ENCODE measurements at regions not wholly inside any gene's neighbourhood (a gene's known extent, or its start where the extent isn't known, plus 50 kb on each side); places are given as distances from the start of the nearest gene placed in this dataset.
"Not testable (repeated sequence)": the region's sequence is repeated elsewhere in the genome, so short reads cannot be mapped to it uniquely, and the experiment has no call there.

DNA sequence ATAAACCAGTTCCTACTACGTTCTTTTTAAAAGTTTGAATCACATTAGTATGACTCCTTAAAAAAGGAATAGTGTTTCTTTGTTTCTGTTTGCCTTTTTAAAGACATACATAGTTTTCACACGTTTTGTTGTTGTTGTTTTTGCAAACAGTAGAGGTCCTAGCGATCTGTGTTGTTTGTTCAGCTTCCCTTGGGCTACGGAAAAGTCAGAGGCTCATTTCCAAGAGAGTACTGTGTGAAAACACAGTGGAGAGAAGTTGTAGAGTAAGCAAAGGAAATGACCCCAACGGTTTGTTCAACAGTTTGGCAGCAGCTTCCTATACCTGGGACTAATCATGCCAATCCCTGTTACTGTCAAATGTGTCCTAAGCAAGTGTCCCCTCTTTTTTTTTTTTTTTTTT lies 87.1 kb upstream of the STEAP1 start:
- no peaks in the 10 kb centered on the region for H3K9me3 ChIP-seq
- no peak overlapping the region for H3K4me3 ChIP-seq
- no peak for DNase-seq
- H3K27me3 ChIP-seq: no peaks in the 10 kb centered on the region
- intact Hi-C loops (cut with DNase I; ENCODE audit: low total_unique reads): no loop called here
- H3K4me1 ChIP-seq: no peaks in the 10 kb centered on the region
- H3K27ac ChIP-seq: no peak overlapping the region
- TF ChIP-seq, protein P1, sequence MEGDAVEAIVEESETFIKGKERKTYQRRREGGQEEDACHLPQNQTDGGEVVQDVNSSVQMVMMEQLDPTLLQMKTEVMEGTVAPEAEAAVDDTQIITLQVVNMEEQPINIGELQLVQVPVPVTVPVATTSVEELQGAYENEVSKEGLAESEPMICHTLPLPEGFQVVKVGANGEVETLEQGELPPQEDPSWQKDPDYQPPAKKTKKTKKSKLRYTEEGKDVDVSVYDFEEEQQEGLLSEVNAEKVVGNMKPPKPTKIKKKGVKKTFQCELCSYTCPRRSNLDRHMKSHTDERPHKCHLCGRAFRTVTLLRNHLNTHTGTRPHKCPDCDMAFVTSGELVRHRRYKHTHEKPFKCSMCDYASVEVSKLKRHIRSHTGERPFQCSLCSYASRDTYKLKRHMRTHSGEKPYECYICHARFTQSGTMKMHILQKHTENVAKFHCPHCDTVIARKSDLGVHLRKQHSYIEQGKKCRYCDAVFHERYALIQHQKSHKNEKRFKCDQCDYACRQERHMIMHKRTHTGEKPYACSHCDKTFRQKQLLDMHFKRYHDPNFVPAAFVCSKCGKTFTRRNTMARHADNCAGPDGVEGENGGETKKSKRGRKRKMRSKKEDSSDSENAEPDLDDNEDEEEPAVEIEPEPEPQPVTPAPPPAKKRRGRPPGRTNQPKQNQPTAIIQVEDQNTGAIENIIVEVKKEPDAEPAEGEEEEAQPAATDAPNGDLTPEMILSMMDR (IDR thresholded peaks at IDR 0.05): no peak
- no peaks in the 10 kb centered on the region for H3K36me3 ChIP-seq

DNA sequence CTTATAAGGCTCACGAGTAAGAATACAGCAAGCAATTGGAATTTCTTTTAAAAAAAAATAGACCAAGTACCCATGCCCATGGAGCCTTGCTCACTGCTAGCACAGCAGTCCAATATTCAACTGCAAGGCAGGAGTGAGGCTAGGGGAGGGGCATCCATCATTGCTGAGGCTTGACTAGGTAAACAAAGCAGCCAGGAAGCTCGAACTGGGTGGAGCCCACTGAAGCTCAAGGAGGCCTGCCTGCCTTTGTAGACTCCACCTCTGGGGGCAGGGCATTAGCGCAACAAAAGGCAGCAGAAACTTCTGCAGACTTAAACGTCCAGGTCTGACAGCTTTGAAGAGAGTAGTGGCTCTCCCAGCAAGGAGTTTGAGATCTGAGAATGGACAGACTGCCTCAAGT lies 84.0 kb upstream of the STEAP1 start:
- intact Hi-C loops (cut with DNase I; ENCODE audit: low total_unique reads): not testable (repeated sequence)

DNA sequence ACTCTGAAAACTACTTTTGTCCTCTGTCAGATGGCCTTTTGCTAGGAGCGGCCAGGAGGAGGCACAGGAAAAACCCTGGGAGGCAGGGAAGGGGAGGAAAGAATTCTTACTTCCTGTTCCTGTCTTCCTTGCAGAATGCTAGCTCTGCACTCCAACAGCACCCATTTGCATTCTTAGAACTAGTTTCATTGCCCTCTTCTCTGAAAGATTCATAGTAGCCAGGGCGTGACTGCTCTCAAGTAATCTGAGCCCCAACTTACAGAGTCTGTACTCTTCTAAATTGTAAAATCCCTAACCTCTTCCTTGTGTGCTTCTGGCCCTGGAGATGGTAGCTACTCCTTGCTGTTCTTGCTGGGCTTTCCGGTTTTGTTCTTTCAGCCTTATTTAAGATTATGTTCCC lies 75.3 kb upstream of the STEAP1 start:
- TF ChIP-seq, protein P1 (IDR thresholded peaks at IDR 0.05): no peak
- no peak for TF ChIP-seq POLR2A (IDR thresholded peaks at IDR 0.05)
- intact Hi-C loops (cut with DNase I; ENCODE audit: low total_unique reads): no loop called here
- DNase-seq: no peak
- H3K4me3 ChIP-seq: no peak overlapping the region
- H3K4me1 ChIP-seq: no peaks in the 10 kb centered on the region
- H3K27ac ChIP-seq: no peak overlapping the region
- H3K9me3 ChIP-seq: no peaks in the 10 kb centered on the region
- no peaks in the 10 kb centered on the region for H3K27me3 ChIP-seq
- H3K36me3 ChIP-seq: no peaks in the 10 kb centered on the region

More for the DNA sequence above, 84.0 kb upstream of the STEAP1 start:
- not testable (repeated sequence) for H3K36me3 ChIP-seq, DNase-seq, H3K9me3 ChIP-seq, H3K4me1 ChIP-seq, H3K27me3 ChIP-seq, H3K27ac ChIP-seq, H3K4me3 ChIP-seq

DNA sequence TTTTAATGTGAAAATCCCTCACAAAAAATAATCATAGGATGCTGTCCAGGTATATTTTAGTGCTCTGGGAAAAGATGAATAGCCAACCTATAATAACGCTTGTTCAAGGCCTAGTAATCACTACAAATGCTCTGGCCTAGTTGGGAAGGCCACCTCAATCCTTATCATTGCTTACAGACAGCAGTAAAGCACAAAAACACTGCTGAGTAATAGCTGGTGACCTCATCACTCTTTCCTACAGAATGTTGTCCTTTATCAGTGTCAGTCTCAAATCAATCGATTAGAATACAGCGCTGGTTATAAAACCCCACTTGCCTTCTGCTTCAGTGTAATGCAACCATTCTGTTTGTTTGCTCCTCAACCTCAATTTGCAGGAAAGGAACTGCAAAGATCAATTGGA lies 72.6 kb upstream of the STEAP1 start:
- H3K27me3 ChIP-seq: no peaks in the 10 kb centered on the region
- no peak overlapping the region for H3K27ac ChIP-seq
- H3K4me3 ChIP-seq: no peak overlapping the region
- H3K9me3 ChIP-seq: no peaks in the 10 kb centered on the region
- DNase-seq: no peak
- intact Hi-C loops (cut with DNase I; ENCODE audit: low total_unique reads): no loop called here
- H3K36me3 ChIP-seq: no peaks in the 10 kb centered on the region
- TF ChIP-seq POLR2A (IDR thresholded peaks at IDR 0.05): no peak
- TF ChIP-seq, protein P1 (IDR thresholded peaks at IDR 0.05): no peak
- no peaks in the 10 kb centered on the region for H3K4me1 ChIP-seq

DNA sequence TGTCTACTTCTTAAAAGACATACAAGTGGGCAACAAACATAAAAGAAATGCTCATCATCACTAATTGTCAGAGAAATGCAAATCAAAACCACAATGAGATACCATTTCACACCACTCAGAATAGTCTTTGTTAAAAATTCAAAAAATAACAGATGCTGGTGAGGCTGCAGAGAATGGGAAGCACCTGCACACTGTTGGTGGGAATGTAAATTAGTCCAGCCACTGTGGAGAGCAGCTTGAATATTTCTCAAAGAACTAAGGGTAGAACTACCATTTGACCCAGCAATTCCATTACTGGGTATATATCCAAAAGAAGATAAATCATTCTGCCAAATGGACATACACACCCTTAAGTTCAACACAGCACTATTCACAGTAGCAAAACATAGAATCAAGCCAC lies 61.8 kb upstream of the STEAP1 start:
- no peak for TF ChIP-seq POLR2A (IDR thresholded peaks at IDR 0.05)
- TF ChIP-seq, protein P1 (IDR thresholded peaks at IDR 0.05): no peak
- no peak for DNase-seq
- no peaks in the 10 kb centered on the region for H3K27me3 ChIP-seq
- no peaks in the 10 kb centered on the region for H3K9me3 ChIP-seq
- H3K36me3 ChIP-seq: no peaks in the 10 kb centered on the region
- H3K4me3 ChIP-seq: no peak overlapping the region
- H3K27ac ChIP-seq: no peak overlapping the region
- H3K4me1 ChIP-seq: no peaks in the 10 kb centered on the region
- intact Hi-C loops (cut with DNase I; ENCODE audit: low total_unique reads): no loop called here

DNA sequence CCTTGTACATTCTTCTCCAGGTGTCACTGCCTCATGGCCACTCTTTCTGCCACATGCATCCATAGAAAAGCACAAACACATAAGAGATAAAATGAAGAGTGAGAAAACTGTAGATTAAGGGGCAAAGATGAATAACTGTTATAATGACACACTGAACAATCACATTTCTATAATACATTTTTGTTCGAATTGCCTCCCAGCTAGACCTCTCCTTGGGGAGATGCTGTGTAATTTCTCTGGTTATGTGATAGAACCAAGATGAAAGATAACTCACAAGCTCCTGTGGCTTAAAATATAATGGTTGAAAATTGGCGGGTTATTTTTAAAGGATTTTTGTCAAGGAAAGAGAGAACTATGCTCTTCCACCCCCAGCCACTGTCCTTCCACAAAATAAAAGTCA lies 60.2 kb upstream of the STEAP1 start:
- intact Hi-C loops (cut with DNase I; ENCODE audit: low total_unique reads): no loop called here
- H3K27ac ChIP-seq: no peak overlapping the region
- no peaks in the 10 kb centered on the region for H3K9me3 ChIP-seq
- no peaks in the 10 kb centered on the region for H3K4me1 ChIP-seq
- H3K4me3 ChIP-seq: no peak overlapping the region
- no peaks in the 10 kb centered on the region for H3K36me3 ChIP-seq
- TF ChIP-seq, protein P1 (IDR thresholded peaks at IDR 0.05): no peak
- no peak for TF ChIP-seq POLR2A (IDR thresholded peaks at IDR 0.05)
- no peak for DNase-seq
- no peaks in the 10 kb centered on the region for H3K27me3 ChIP-seq

All from uterus (tissue), 3 donors.